ENCODE measurements at regions not wholly inside any gene's neighbourhood (a gene's known extent, or its start where the extent isn't known, plus 50 kb on each side); places are given as distances from the start of the nearest gene placed in this dataset.

DNA sequence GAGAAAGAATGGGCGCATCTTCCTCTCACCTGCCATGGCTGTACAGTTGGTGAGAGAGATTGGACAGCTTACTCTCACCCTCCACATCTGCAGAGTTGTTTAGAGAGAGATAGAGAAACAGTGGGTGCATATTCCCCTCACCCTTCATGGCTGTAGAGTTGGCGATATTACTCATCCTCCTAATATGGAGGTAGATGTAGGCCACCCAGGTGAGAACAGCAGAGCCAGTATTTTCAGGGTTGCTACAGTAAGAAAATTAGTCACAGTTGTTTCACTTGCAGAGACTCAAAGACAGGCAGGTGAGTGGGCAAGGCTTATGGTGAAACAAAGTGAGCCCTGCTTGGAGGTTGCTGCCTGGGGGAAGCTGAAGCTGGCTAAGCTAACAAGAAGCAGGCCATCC lies 65.0 kb upstream of the PFKP start:
- Histone ChIP-seq H3K9me3 (ENCODE audit: insufficient read depth, low read length) (no peaks in the 10 kb centered on the region), H3K79me2 (ENCODE audit: insufficient read depth, low read length) (no peaks in the 10 kb centered on the region), H3F3A (ENCODE audit: insufficient read depth) (no peaks in the 10 kb centered on the region), H3K4me2 (ENCODE audit: low read depth, low read length, poor library complexity, severe bottlenecking) (no peak overlapping the region), H3K27ac (ENCODE audit: low read depth, low read length) (no peak overlapping the region), H3K36me3 (ENCODE audit: low read length) (no peaks in the 10 kb centered on the region), H3K27me3 (ENCODE audit: low read length) (no peaks in the 10 kb centered on the region), H3K4me3 (ENCODE audit: insufficient read depth, low read length, poor library complexity, severe bottlenecking) (no peak overlapping the region), H3K9me2 (replicated peaks; ENCODE audit: insufficient read depth, low read length) (no peaks in the 10 kb centered on the region), H3K9ac (ENCODE audit: low read length) (no peak overlapping the region), H4K20me1 (ENCODE audit: low read depth, low read length) (no peaks in the 10 kb centered on the region), H2AFZ (ENCODE audit: low read depth, low read length, severe bottlenecking) (no peak overlapping the region)
- no peak for TF ChIP-seq EZH2phosphoT487 (conservative IDR thresholded peaks at IDR 0.05; ENCODE audit: low read length)
- TF ChIP-seq, protein P1, sequence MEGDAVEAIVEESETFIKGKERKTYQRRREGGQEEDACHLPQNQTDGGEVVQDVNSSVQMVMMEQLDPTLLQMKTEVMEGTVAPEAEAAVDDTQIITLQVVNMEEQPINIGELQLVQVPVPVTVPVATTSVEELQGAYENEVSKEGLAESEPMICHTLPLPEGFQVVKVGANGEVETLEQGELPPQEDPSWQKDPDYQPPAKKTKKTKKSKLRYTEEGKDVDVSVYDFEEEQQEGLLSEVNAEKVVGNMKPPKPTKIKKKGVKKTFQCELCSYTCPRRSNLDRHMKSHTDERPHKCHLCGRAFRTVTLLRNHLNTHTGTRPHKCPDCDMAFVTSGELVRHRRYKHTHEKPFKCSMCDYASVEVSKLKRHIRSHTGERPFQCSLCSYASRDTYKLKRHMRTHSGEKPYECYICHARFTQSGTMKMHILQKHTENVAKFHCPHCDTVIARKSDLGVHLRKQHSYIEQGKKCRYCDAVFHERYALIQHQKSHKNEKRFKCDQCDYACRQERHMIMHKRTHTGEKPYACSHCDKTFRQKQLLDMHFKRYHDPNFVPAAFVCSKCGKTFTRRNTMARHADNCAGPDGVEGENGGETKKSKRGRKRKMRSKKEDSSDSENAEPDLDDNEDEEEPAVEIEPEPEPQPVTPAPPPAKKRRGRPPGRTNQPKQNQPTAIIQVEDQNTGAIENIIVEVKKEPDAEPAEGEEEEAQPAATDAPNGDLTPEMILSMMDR (IDR thresholded peaks at IDR 0.05; ENCODE audit: insufficient read depth, low read length, poor library complexity, severe bottlenecking): no peak

- no peaks in the 10 kb centered on the region for H4K20me1 ChIP-seq (ENCODE audit: low read depth, low read length)
- H3K36me3 ChIP-seq (ENCODE audit: low read length): no peaks in the 10 kb centered on the region
Measured at GRCh38 chr10:3000048-3000447, 67.3 kb upstream of the PFKP start.

DNA sequence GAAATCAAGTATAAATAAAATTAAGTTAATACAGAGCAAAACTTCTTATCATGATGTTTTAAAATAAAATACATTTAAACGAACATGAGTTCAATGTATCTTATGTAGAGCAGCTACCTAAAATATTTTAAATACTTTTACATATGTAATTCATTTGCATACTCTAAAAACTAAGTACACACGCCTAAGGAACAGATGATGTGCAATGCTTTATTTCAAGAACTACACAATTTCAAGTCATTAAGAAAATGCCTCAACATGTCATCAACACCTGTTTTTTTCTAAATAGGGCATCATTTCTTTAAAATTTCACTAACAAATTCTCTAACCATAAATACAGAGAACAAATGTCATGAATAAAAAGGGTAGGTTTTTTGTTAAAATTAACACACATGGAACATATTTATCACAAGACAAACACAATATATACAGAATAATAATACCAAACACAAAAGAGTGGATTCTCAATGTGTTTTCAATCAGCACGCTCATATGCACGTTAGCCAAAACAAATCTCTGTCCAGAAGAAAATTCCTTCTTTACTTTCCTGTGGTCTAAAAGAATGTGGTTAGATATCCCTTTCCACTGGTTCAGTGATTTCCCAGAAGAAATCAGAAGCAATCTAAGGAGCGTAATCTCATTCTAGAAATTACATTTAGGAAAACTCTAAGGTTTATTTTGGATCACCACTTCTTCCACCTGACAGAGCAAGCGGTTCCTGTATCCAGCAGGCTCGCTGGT lies 73.0 kb upstream of the PFKP start:
- Histone ChIP-seq H3K4me2 (ENCODE audit: low read depth, low read length, poor library complexity, severe bottlenecking) (no peak overlapping the region), H3K36me3 (ENCODE audit: low read length) (no peaks in the 10 kb centered on the region), H3K27ac (ENCODE audit: low read depth, low read length) (no peak overlapping the region), H4K20me1 (ENCODE audit: low read depth, low read length) (no peaks in the 10 kb centered on the region), H3K9me2 (replicated peaks; ENCODE audit: insufficient read depth, low read length) (no peaks in the 10 kb centered on the region), H3K79me2 (ENCODE audit: insufficient read depth, low read length) (no peaks in the 10 kb centered on the region), H3K9me3 (ENCODE audit: insufficient read depth, low read length) (no peaks in the 10 kb centered on the region), H2AFZ (ENCODE audit: low read depth, low read length, severe bottlenecking) (no peak overlapping the region), H3F3A (ENCODE audit: insufficient read depth) (no peaks in the 10 kb centered on the region), H3K4me3 (ENCODE audit: insufficient read depth, low read length, poor library complexity, severe bottlenecking) (no peak overlapping the region), H3K9ac (ENCODE audit: low read length) (no peak overlapping the region), H3K27me3 (ENCODE audit: low read length) (no peaks in the 10 kb centered on the region)
- TF ChIP-seq EZH2phosphoT487 (conservative IDR thresholded peaks at IDR 0.05; ENCODE audit: low read length): no peak
- TF ChIP-seq, protein P1 (IDR thresholded peaks at IDR 0.05; ENCODE audit: insufficient read depth, low read length, poor library complexity, severe bottlenecking): no peak

More at GRCh38 chr10:3000048-3000447, 67.3 kb upstream of the PFKP start:
- H3F3A ChIP-seq (ENCODE audit: insufficient read depth): no peaks in the 10 kb centered on the region
- no peaks in the 10 kb centered on the region for H3K9me2 ChIP-seq (replicated peaks; ENCODE audit: insufficient read depth, low read length)
- no peaks in the 10 kb centered on the region for H3K27me3 ChIP-seq (ENCODE audit: low read length)
- H3K27ac ChIP-seq (ENCODE audit: low read depth, low read length): no peak overlapping the region
- H2AFZ ChIP-seq (ENCODE audit: low read depth, low read length, severe bottlenecking): no peak overlapping the region
- no peaks in the 10 kb centered on the region for H3K79me2 ChIP-seq (ENCODE audit: insufficient read depth, low read length)
- no peaks in the 10 kb centered on the region for H3K9me3 ChIP-seq (ENCODE audit: insufficient read depth, low read length)
- no peak overlapping the region for H3K9ac ChIP-seq (ENCODE audit: low read length)
- H3K4me2 ChIP-seq (ENCODE audit: low read depth, low read length, poor library complexity, severe bottlenecking): no peak overlapping the region
- H3K4me3 ChIP-seq (ENCODE audit: insufficient read depth, low read length, poor library complexity, severe bottlenecking): no peak overlapping the region
- TF ChIP-seq, protein P1 (IDR thresholded peaks at IDR 0.05; ENCODE audit: insufficient read depth, low read length, poor library complexity, severe bottlenecking): no peak
- TF ChIP-seq EZH2phosphoT487 (conservative IDR thresholded peaks at IDR 0.05; ENCODE audit: low read length): no peak

All from SU-DHL-6 (cell line).